ENCODE measurements at regions not wholly inside any gene's neighbourhood (a gene's known extent, or its start where the extent isn't known, plus 50 kb on each side); places are given as distances from the start of the nearest gene placed in this dataset.

- no peak for DNase-seq
These were observed 337.4 kb upstream of the LYPLAL1 start for GRCh38 chr1:218836264-218836663.

- no peak for DNase-seq
These were observed 336.6 kb upstream of the LYPLAL1 start for GRCh38 chr1:218837051-218837450.

- no peak for DNase-seq
These were observed 328.1 kb upstream of the LYPLAL1 start for GRCh38 chr1:218845589-218845988.

DNA sequence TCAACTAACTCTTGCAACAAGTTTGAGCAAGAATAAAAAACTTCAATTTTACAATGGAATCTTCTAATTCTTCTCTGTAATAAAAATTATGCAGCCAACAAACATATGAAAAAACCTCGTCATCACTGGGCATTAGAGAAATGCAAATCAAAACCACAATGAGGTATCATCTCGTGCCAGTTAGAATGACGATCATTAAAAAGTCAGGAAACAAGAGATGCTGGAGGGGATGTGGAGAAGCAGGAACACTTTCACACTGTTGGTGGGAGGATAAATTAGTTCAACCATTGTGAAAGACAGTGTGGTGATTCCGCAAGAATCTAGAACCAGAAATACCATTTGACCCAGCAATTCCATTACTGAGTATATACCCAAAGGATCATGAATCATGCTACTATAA, 327.5 kb upstream of the LYPLAL1 start:
- no peak for DNase-seq

- no peak for DNase-seq
These were observed 326.4 kb upstream of the LYPLAL1 start for GRCh38 chr1:218847089-218847768.

- DNase-seq, result no peak
These were observed 325.7 kb upstream of the LYPLAL1 start for GRCh38 chr1:218848009-218848408.

- no peak for DNase-seq
These were observed 323.3 kb upstream of the LYPLAL1 start for GRCh38 chr1:218850367-218850766.

GRCh38 chr1:218851586-218851985, 322.1 kb upstream of the LYPLAL1 start:
- no peak for DNase-seq

- no peak for DNase-seq
These were observed 321.2 kb upstream of the LYPLAL1 start for GRCh38 chr1:218852527-218852926.

- no peak for DNase-seq
These were observed 309.7 kb upstream of the LYPLAL1 start for GRCh38 chr1:218863987-218864386.

- no peak for DNase-seq
These were observed 308.1 kb upstream of the LYPLAL1 start for GRCh38 chr1:218865591-218865990.

- DNase-seq, result no peak
These were observed 307.2 kb upstream of the LYPLAL1 start for GRCh38 chr1:218866507-218866906.

GRCh38 chr1:218867066-218867465, 306.6 kb upstream of the LYPLAL1 start:
- no peak for DNase-seq

GRCh38 chr1:218867941-218868626, 305.6 kb upstream of the LYPLAL1 start:
- DNase-seq, result no peak

DNA sequence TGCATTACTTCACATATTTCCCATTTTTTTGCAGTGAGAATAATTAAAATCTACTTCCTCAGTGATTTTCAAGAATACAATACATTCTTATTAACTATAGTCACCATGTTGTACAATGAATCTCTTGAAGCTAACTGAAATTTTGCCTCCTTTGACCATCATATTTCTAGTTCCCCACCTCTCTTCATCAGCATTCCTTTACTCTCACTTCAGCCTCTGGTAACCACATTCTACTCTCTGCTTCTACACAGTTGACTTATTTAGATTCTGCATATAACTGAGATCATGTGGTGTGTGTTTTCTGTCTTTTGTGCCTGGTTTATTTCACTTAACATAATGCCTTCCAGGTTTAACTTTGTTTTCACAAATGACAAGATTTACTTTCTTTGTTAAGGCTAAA, 304.4 kb upstream of the LYPLAL1 start:
- no peak for DNase-seq

- DNase-seq, result no peak
These were observed 301.7 kb upstream of the LYPLAL1 start for GRCh38 chr1:218872026-218872425.

- no peak for DNase-seq
These were observed 300.8 kb upstream of the LYPLAL1 start for GRCh38 chr1:218872928-218873327.

DNA sequence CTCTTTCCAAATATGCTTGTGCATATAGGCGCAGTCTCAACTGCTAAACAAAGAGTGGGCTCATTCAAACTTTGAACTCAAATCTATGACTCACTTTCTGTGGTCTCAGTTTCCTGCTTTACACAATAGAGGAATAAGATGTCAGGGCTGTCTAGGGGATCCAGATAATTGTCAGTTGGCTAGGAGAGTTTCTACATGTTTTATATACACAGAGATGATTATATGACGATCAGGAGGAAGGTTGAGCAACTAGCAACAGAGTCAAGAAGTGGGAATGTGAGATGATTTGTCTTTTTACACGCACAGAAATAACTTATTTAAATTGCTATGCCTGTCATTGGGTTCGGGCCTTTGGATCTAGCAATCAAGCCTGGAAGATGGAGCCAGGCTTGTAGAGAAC, 299.4 kb upstream of the LYPLAL1 start:
- no peak for DNase-seq

DNA sequence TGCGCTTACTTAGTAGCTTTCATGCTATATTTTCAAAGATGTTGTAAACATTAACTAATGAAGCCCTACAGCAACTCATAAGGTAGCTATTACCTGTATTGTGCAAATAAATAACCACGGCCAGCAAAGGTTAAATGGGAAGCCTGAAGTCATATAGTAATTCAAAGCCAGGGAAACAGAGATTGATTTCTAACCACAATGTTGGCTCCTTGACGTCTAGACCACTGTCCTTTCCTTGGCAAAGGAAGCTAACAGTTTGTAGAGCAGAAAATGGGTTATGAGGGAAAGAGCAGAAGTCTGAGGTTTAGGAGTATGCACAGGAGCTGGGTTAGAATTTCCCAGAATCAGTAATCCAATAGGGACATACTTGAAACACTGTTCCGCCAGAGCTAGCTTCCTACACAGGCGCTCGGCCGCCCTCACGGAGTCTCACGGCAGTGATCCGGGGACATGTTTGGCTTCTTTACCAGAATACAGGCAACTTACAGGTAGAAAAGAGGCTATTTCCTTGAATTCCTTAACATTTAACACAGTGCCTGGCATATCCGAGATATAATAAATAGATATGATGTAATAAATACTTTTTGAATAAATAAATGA, 298.8 kb upstream of the LYPLAL1 start:
- DNase-seq, result no peak

GRCh38 chr1:218878369-218878768, 295.3 kb upstream of the LYPLAL1 start:
- DNase-seq, result no peak

DNA sequence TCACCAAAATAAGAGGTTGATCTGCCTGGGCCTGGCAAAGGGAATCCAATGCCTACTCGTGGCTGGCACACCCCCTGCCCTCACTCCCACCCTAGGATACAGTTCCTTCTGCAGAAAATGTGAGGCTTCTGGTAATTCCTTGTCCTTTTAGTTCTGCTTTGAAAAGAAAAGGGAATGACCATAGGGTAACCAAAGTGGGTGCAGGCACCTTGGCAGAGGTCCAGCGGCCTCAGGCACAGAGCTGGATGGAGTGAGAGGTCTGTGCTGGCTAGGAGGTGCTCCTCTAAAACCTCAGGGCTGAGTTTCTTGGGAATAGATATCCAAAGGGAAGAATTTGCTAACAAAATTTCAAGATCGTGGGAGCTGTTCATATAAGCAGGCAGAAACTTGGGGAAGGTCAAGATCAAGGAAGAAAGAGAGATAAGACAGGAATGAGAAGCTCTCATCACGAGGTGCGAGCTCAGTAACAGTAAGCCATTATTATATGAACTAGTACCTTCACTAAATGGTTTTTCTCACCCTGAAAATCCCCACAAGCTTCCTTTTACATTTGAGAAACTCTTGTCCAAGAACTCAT, 293.1 kb upstream of the LYPLAL1 start:
- DNase-seq, result no peak

- no peak for DNase-seq
These were observed 291.2 kb upstream of the LYPLAL1 start for GRCh38 chr1:218882454-218882853.

GRCh38 chr1:218886101-218886871, 287.4 kb upstream of the LYPLAL1 start:
- DNase-seq, result no peak

All from amniotic stem cell (primary cell).